Epidermal melanocyte (primary cell): ENCODE measurements at regions not wholly inside any gene's neighbourhood (a gene's known extent, or its start where the extent isn't known, plus 50 kb on each side); places are given as distances from the start of the nearest gene placed in this dataset.
"Not testable (repeated sequence)": the region's sequence is repeated elsewhere in the genome, so short reads cannot be mapped to it uniquely, and the experiment has no call there.

Source experiments
- DNase-seq: peaks from one replicate; pipeline ENCODE4 v3.0.0; 2011; ENCODE audit warnings: low spot score; ENCODE audit not compliant: insufficient read length

GRCh38 chr3:118782755-118783202 is 251.9 kb downstream of the IGSF11 start:
- no peak for DNase-seq

GRCh38 chr3:118785415-118785814 is 249.2 kb downstream of the IGSF11 start:
- no peak for DNase-seq

DNA sequence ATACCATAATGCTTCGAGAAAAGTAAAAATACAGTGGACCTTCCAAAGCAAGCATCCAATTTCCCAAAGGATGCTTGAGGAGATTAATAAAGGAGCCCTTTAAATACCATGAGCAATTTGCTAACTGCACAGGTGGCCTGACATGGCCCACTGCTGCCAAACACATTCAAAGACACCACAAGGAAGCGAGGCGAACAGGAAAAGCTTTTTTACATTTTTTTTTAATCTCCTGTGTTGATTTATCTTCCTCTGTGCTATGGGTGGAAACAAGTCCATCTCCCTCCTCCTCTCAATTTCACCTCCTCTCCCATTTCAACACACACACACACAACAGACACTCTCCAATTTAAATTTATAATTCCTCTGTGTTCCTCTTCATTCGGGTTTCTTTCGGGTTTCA is 243.4 kb downstream of the IGSF11 start:
- no peak for DNase-seq

DNA sequence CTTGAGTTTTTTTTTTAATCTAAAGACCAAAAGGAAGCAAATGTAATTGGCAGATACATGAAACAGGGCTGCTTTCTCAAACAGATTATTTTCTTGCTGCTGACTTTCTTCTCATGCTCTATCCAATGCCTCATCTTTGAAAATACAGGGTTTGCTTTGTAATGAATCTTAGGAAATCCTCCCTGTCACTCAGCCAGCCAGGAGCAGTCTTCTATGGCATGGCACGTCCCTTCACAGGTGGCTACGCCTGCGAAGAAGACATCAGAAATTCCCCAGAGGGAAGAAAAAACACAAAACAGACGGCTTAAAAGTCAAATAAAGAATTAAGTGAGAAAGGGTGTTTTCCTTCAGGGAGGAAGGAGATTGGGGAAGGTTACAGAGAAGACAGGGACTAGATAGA is 242.5 kb downstream of the IGSF11 start:
- DNase-seq: no peak

DNA sequence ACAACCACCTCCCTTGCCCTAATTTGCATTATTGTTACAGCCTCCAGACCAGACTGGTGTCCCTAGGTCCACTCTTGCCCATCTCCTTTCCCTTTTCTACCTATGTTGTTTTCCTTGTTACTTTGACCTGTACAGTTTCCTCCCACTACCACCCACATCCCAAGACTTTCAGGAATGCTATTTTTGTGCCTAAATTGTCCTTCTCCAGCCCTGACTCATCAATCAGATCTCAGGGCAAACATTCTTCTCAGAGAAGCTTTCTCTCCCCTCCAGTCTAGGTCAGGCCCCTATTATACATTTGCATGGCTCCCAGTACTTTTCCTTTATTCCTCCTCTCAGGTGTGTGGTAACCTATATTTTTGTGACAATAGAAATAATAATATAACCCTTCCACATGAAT is 241.5 kb downstream of the IGSF11 start:
- no peak for DNase-seq

DNA sequence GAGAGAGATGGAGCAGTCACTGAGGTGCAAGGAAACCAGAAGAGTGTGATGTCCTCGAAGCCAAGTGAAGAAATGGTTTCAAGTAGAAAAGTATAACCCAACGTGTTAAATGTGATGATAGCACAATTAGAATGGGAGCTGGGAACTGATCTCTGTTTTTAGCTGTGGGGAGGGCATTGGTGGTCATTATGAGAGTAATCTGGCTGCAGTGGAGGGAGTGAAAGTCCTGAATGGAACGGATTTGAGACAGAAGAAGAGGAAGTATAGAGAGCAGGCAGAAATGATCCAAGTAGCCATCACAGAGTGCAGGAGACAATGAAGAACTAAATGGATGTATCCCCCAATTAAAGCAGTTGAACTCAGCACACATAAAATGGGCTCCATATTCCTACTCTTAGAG is 235.3 kb downstream of the IGSF11 start:
- DNase-seq: no peak

- no peak for DNase-seq
These were observed 232.7 kb downstream of the IGSF11 start for GRCh38 chr3:118801899-118802298.

GRCh38 chr3:118802325-118803095 is 232.1 kb downstream of the IGSF11 start:
- DNase-seq: no peak

DNA sequence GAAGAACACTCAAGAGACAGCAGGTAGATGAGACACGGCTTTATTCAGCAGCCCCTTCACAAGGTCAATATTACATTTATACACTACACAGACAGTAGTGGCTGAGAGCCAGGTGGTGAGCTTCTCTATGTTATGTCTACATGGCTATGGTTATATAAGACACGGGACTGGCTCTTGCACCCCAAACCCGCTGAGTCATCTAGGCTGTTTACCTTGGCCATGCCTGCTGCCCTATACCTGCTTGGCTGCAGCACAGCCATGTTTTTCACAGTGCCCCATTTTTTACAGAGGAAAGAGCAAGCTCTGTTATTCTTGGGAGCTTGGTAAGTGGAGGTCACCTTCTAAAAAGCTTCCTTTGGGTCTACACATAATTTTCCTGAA is 231.6 kb downstream of the IGSF11 start:
- DNase-seq: no peak

GRCh38 chr3:118805007-118805406 is 229.6 kb downstream of the IGSF11 start:
- DNase-seq: no peak

DNA sequence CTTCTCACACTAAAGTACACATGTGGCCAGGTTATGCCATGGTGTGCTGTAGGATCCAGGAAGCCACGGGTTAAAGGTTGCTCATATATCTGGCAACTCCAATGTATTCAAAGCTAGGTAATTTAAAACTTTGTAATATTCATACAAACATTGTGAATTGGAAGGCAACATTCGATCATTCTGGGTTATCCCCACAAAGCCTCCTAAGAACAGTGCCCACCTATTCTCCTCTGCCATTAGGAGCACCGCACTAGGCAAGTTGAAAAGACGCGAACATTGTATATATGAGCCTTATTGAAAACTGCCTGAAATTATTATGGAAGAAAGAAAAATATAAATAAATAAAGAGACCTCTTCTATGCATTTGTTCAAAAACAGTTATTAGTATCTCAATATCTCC is 228.2 kb downstream of the IGSF11 start:
- no peak for DNase-seq

GRCh38 chr3:118807349-118807748 is 227.3 kb downstream of the IGSF11 start:
- not testable (repeated sequence) for DNase-seq

GRCh38 chr3:118808723-118809122 is 225.9 kb downstream of the IGSF11 start:
- DNase-seq: no peak

DNA sequence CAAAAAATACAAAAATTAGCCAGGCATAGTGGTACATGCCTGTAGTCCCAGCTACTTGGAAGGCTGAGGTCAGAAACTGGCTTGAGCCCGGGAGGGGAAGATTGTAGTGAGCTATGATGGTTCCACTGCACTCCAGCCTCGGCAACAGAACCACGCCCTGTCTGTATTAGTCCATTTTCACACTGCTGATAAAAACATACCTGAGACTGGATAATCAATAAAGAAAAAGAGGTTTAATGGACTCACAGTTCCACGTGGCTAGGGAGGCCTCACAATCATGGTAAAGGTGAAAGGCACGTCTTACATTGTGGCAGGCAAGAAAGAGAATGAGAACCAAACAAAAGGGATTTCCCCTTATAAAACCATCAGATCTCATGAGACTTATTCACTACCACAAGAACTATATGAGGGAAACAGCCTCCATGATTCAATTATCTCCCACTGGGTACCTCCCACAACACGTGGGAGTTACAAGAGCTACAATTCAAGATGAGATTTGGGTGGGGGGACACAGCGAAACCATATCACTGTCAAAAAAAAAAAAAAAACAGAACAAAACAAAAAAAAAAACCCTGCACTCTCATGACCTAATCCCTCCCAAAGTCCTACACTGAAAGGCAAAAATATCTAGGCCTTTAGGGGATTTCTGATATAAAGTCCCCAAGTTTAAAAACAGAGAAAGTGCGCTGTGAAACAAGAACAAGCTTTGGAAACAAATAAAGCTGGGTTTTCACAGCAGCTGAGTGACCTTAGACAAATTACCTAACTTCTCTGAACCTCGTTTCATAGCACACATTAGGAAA is 224.7 kb downstream of the IGSF11 start:
- DNase-seq: no peak

DNA sequence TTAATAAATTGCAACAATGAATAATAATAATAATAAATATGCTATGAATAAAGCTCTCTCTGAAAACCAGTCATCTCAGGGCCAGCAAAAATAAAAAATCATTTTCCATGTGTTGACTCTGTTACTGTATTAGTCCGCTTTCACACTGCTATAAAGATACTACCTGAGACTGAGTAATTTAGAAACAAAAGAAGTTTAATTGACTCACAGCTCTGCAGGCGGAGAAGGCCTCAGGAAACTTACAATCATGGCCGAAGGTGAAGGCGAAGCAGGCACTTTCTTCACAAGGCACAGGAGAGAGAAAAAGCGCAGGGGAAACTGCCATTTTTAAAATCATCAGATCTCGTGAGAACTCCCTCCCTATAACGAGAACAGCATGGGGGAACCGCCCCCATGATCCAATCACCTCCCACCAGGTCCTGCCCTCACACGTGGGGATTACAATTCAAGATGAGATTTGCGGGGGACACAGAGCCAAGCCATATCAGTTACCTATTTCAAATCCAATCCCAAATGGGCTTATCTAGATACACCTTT is 224.1 kb downstream of the IGSF11 start:
- no peak for DNase-seq

DNA sequence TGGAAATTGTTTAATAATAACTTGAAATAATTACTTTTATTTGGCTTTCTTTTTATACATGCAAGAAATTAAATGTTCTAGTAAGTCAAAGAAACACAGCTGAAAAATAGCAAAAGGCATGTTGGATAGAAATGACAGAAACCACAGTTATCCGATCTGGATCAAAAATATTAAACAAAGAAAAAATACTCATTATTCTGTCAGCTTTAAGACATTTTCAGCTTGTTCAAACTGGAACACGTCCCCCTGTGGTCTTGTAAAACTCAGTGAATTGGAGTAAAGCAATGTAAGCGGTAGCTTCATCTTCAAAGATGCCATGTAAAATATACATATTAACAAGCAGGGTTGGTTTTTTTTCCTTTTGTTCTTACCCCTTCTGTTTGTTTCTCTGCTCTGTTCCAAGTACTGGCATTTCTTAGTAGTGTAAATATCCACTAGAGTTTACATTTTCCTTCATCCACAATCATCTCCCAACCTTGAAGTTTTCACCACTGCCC is 223.4 kb downstream of the IGSF11 start:
- no peak for DNase-seq

GRCh38 chr3:118813472-118813871 is 221.2 kb downstream of the IGSF11 start:
- DNase-seq: no peak

GRCh38 chr3:118817748-118818165 is 216.9 kb downstream of the IGSF11 start:
- peak; percentile 49 for DNase-seq

DNA sequence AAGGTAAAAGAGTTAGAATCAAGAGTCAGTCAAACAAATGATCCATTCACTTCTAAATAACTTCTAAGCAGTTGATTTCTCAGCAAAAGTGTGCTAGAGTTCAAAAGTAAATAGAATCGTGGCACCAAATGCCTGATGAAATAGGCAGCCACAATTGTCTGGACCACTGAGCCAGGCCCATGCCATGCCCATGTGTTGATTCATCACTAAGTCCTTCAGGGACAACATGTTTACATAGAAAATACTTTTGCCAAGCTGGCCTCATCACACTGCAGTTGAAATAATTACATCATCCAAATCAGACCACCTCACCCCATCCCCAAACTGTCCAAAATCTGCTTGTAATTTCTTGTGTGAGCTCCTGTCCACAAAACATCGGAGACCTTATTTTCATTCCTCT is 216.3 kb downstream of the IGSF11 start:
- DNase-seq: no peak

DNA sequence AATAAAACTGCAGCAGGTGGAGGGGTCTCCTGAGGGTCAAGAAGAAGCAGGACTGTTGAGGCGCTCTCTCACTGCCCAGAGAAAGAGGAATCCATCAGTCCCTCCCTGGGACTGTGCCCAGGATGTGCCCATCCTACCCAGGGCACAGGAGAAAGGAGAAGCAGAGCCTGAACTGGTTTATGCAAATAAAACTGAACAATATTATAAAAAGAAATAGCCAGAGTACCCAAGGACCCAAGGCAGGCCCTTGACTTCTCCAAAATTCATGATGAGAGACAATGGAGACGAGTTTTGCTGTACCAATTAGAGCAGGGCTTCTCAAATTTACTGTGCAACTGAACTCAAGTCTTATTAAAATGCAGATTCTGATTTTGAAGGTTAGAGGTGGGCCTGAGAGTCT is 211.0 kb downstream of the IGSF11 start:
- DNase-seq: no peak

GRCh38 chr3:118827446-118827845 is 207.2 kb downstream of the IGSF11 start:
- no peak for DNase-seq

DNA sequence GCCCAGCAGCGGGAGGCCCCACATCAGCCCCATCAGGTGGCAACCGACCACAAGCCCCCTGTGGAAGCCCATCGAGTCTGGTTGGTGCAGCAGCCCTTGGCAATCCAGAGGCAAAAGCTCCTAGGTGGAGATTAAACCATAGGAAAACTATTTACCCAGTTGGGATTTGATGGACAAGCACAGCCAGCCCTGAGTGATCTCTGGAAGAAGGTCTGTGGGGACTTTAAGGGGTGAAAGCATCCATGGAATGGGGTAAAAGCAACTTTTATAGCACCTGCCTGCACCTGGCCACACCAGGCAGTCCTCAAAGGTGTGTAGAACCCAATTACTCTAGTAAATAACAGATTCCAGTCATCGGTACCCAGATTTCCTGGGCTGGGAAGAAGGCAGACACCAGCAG is 206.3 kb downstream of the IGSF11 start:
- DNase-seq: no peak
